GM18511 (cell line): ENCODE measurements at regions not wholly inside any gene's neighbourhood (a gene's known extent, or its start where the extent isn't known, plus 50 kb on each side); places are given as distances from the start of the nearest gene placed in this dataset.

Experiments used
- ATAC-seq: cut with Tn5 transposase; IDR thresholded peaks from one replicate; pipeline ENCODE4 v1.9.1; 2021; ENCODE audit warnings: mild to moderate bottlenecking, moderate library complexity; ENCODE audit not compliant: unreplicated experiment

DNA sequence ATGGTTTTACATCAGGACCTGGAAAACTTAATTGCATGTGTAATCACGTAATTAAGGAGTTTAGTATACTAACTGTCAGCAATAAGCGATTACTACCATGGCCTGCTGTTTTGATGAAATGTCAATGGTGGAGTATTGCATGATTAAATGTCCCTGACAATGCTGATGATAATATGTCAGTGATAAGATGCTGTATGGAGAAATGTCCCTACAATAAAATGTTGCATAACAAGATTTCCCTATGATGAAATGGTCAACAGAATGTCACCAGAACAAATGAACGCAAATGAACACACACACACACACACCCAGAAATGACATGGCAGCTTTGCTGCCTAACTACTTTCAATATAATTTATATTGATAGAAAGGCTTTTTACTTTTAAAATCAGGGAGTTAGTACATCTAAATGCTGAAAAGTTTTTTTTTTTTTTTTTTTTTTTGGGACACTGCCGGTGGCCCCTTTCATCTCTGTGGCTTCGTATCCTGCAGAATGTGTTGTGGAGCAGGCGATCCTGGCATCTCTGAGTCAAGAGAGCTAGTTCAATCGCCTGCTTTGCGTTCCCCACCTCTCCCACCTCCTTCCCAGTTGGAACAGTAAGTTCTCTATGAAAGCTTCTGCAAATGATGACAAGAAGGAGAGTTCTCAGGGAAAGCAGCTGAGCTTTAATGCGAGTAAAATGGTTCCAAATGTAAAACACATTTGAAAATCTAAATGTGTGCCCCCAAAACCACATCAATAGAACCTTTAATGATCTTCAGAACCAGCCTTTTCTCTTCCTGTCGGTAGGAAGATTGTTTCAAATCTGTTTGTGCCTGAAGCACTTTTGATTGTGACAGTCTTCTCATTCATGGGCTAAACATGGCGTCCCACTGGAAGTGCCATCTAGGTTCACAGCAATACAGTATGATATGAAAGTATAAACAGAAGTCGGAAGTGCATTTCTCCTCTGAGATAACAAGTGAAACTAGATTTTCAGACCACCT, 170.1 kb upstream of the GBE1 start:
- ATAC-seq: no peak

DNA sequence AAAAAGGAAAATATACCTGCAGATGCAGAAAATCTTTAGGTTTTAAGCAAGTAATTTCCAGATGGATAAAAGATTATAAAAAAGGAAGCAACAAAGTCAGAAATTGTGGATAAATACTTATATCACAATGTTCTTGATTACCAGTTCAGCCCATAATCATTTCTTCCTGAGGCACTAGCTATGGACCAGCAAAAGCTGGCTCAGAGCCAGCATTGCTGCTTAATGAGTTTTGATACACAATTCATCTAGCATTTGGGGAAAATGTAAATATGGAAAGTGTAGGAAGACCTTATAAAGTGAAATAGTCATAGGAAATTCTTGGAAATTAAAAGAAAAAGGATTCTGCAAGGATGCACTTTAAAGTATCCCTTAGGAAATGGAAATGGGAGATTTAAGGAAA, 168.3 kb upstream of the GBE1 start:
- ATAC-seq: no peak

DNA sequence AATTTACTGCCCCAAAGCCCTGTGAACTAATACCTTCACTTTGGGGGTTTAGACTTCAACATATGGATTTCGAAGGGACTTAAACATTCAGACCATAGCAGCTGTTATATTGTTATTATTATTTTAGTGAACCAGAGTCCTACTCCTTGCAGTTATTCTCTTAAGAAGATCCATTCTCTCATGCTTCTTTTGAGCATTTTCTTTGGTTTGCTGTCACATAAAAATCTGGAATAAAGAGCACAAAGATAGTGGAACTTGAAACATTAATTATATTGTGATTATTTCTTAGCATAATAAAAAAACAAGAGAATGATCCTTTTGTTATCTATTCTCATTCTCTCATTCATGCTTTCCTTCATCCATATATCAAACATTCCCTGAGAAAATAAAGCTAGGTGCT, 166.4 kb upstream of the GBE1 start:
- no peak for ATAC-seq

- no peak for ATAC-seq
Observed at GRCh38 chr3:81925385-81925784, 163.9 kb upstream of the GBE1 start.

- no peak for ATAC-seq
Observed at GRCh38 chr3:81923038-81923437, 161.6 kb upstream of the GBE1 start.

DNA sequence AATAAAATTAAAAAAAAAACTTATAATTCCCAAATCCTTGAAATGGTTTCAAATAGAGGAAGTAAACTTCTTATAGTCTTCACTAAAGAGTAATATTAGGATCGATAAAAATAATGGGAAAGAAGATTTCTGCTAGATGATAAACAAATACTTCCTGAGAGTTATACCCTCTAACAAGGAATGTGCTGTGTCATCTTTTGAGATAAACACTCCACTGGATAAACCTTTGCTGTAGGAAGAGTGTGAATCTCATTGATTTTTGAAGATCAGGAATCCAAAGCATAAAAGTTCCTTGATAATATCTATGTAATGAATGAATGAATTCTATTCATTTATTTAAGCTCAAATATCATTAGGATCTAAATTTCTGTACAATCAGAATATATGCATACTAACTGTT, 161.0 kb upstream of the GBE1 start:
- ATAC-seq: no peak

DNA sequence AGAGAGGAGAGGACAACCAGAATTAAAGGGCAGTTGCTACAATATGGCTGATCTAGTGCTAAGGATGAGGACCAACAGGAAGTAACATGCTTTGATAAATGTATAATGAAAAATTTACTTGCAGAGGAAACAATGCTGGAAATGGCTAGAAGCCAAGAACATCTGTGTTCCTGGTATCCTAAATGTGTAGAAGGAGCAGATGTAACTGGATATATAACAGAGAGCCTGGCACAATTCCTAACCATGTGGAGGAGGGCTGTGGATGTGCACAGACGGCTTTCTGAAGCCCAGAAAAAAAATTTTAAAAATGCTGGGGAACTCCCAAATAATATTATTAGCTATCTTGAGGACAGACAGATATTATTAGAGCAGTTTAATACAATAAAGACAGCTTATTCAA, 159.4 kb upstream of the GBE1 start:
- ATAC-seq: no peak

DNA sequence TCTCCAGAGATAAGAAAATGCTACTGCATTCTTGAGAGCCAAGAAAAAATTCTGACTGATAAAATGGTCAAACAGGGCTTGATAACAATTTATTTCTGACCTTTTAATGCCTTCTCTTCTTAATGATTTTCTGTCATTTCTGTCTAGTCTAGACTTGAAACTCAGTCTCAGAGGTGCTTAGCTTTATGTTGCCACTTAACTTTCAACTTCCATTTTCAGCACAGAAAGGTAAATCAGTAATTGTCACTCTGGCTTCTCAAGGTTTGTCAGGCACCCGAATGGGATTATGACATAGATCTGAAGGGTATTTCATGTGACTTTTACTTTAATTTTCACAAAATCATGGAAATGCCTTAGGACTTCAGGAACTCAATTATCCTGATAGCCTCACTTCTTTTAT, 155.4 kb upstream of the GBE1 start:
- ATAC-seq: peak; percentile 46

GRCh38 chr3:81913886-81914663, 152.6 kb upstream of the GBE1 start:
- ATAC-seq: no peak

GRCh38 chr3:81911221-81911620, 149.8 kb upstream of the GBE1 start:
- ATAC-seq: no peak

- peak; percentile 73 for ATAC-seq
Observed at GRCh38 chr3:81910244-81910852, 148.9 kb upstream of the GBE1 start.

- ATAC-seq: no peak
Observed at GRCh38 chr3:81909796-81910195, 148.4 kb upstream of the GBE1 start.

- no peak for ATAC-seq
Observed at GRCh38 chr3:81908561-81908960, 147.1 kb upstream of the GBE1 start.

- no peak for ATAC-seq
Observed at GRCh38 chr3:81898336-81898735, 136.9 kb upstream of the GBE1 start.

GRCh38 chr3:81894598-81894997, 133.2 kb upstream of the GBE1 start:
- ATAC-seq: no peak

- no peak for ATAC-seq
Observed at GRCh38 chr3:81891055-81891895, 129.8 kb upstream of the GBE1 start.

DNA sequence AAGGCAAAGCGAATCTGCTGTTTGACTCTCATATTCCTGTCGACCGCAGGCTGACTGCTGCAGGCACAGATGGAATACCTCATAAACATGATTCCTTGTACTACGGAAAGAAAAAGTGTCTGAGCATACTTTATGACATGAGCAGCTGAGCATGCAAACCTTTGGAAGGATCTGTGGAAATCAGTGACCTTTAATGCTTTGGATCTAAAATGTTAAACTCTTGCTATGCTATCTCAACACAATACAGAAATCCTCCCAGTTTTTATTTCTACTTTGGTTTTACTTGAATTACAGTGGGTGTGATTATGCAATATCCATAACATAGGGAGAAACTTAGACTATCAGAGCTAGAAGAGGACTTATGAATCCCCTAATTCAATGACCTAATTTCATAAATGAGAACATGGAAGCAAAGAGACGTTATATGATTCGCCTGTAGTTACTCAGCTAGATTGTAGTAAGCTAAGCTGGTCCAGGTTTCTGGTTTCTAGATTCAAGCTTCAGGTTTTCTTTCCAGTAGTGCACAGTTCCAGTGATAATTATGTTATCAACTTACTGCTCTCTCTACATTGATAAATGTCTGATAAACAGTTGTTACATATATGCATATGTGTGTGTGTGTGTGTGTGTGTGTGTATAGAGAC, 127.6 kb upstream of the GBE1 start:
- no peak for ATAC-seq

GRCh38 chr3:81887448-81887847, 126.0 kb upstream of the GBE1 start:
- ATAC-seq: no peak

GRCh38 chr3:81886081-81886480, 124.6 kb upstream of the GBE1 start:
- ATAC-seq: no peak

DNA sequence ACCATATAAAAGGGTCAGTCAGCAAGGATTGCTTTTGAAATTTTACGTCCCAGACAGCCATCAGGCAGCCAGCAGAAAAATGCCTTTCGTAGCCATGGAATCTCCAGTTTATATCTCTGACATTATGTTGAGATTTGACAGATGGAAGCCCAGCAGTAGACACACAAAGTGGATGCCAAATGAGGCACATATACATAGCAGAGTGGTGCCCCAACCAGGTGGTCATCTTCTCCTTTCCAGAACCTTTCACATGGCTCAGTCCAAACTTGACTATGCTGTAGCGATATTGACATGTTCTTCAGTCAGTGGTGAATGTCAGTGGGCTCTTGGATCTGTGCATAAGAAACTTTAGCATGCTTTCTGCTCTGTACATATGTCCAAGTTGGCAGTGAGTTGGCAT, 123.3 kb upstream of the GBE1 start:
- no peak for ATAC-seq
